ENCODE measurements at regions not wholly inside any gene's neighbourhood (a gene's known extent, or its start where the extent isn't known, plus 50 kb on each side); places are given as distances from the start of the nearest gene placed in this dataset.

DNA sequence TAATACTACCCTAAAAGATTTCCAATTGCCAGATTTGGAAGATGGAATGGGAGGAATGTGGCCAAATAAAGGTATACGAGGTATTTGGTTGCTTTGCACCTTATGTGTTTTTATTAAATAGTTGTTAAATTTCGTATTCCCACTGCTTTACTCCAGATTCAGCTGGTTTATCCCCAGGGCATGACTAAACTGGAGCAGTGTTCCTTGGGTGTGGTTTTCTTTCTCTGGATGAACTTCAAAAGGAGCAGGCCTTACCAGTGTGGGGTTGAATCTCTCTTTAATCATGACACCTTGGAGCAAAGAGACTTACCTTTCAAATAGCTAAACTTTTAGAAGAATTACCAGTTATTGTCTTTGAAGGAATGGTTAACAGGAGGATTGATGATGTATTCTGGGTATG is 121.7 kb upstream of the BNC2 start:
- BruUV-seq (replicated peaks) = no TSS peak
- ATAC-seq (no peak), DNase-seq (ENCODE audit: low read depth, low spot score) (no peak)
- no peak for TF ChIP-seq SIN3A (IDR thresholded peaks at IDR 0.05; ENCODE audit: borderline replicate concordance, insufficient read depth, low read depth, low read length)
- no peak for TF ChIP-seq TCF7L2 (IDR thresholded peaks at IDR 0.05; ENCODE audit: low read depth, low read length)
- TF ChIP-seq, protein P1, sequence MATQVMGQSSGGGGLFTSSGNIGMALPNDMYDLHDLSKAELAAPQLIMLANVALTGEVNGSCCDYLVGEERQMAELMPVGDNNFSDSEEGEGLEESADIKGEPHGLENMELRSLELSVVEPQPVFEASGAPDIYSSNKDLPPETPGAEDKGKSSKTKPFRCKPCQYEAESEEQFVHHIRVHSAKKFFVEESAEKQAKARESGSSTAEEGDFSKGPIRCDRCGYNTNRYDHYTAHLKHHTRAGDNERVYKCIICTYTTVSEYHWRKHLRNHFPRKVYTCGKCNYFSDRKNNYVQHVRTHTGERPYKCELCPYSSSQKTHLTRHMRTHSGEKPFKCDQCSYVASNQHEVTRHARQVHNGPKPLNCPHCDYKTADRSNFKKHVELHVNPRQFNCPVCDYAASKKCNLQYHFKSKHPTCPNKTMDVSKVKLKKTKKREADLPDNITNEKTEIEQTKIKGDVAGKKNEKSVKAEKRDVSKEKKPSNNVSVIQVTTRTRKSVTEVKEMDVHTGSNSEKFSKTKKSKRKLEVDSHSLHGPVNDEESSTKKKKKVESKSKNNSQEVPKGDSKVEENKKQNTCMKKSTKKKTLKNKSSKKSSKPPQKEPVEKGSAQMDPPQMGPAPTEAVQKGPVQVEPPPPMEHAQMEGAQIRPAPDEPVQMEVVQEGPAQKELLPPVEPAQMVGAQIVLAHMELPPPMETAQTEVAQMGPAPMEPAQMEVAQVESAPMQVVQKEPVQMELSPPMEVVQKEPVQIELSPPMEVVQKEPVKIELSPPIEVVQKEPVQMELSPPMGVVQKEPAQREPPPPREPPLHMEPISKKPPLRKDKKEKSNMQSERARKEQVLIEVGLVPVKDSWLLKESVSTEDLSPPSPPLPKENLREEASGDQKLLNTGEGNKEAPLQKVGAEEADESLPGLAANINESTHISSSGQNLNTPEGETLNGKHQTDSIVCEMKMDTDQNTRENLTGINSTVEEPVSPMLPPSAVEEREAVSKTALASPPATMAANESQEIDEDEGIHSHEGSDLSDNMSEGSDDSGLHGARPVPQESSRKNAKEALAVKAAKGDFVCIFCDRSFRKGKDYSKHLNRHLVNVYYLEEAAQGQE (IDR thresholded peaks at IDR 0.05; ENCODE audit: insufficient read depth in 1 of 2, low read depth in 2 of 2, low read length in 1 of 2) = no peak
- TF ChIP-seq POLR2AphosphoS5 (IDR thresholded peaks at IDR 0.05; ENCODE audit: low read depth, low read length) = no peak
- TF ChIP-seq, protein P2, sequence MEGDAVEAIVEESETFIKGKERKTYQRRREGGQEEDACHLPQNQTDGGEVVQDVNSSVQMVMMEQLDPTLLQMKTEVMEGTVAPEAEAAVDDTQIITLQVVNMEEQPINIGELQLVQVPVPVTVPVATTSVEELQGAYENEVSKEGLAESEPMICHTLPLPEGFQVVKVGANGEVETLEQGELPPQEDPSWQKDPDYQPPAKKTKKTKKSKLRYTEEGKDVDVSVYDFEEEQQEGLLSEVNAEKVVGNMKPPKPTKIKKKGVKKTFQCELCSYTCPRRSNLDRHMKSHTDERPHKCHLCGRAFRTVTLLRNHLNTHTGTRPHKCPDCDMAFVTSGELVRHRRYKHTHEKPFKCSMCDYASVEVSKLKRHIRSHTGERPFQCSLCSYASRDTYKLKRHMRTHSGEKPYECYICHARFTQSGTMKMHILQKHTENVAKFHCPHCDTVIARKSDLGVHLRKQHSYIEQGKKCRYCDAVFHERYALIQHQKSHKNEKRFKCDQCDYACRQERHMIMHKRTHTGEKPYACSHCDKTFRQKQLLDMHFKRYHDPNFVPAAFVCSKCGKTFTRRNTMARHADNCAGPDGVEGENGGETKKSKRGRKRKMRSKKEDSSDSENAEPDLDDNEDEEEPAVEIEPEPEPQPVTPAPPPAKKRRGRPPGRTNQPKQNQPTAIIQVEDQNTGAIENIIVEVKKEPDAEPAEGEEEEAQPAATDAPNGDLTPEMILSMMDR (IDR thresholded peaks at IDR 0.05) = no peak
- CTCF ChIA-PET = no interaction called here
- intact Hi-C loops (cut with micrococcal nuclease; ENCODE audit: unreplicated experiment) (no loop called here), in situ Hi-C loops (cut with HindIII; ENCODE audit: low pct_unique_long_range_greater_than_20kb, low sequenced_read_pairs) (no loop called here)
- H3K4me1 ChIP-seq (ENCODE audit: control insufficient read depth, insufficient read depth, low read length) = no peaks in the 10 kb centered on the region
- H3K27me3 ChIP-seq (ENCODE audit: control insufficient read depth, insufficient read depth, low read length) = no peaks in the 10 kb centered on the region
- H3K27ac ChIP-seq (ENCODE audit: low read length) = no peak overlapping the region
- no peaks in the 10 kb centered on the region for H3K36me3 ChIP-seq (ENCODE audit: control insufficient read depth, insufficient read depth, low read length)
- H3K4me3 ChIP-seq (ENCODE audit: low read depth in 2 of 2, low read length in 2 of 2) = no peak overlapping the region
- POLR2A ChIA-PET = no interaction called here
- H3K9me3 ChIP-seq (ENCODE audit: control insufficient read depth, insufficient read depth, low read depth, low read length) = no peaks in the 10 kb centered on the region

- no peak overlapping the region for H3K27ac ChIP-seq (ENCODE audit: low read length)
- H3K27me3 ChIP-seq (ENCODE audit: control insufficient read depth, insufficient read depth, low read length) = no peaks in the 10 kb centered on the region
- in situ Hi-C loops (cut with HindIII; ENCODE audit: low pct_unique_long_range_greater_than_20kb, low sequenced_read_pairs) (no loop called here), intact Hi-C loops (cut with micrococcal nuclease; ENCODE audit: unreplicated experiment) (no loop called here)
- no TSS peak for BruUV-seq (replicated peaks)
- H3K36me3 ChIP-seq (ENCODE audit: control insufficient read depth, insufficient read depth, low read length) = no peaks in the 10 kb centered on the region
- H3K9me3 ChIP-seq (ENCODE audit: control insufficient read depth, insufficient read depth, low read depth, low read length) = no peaks in the 10 kb centered on the region
- ATAC-seq (no peak), DNase-seq (ENCODE audit: low read depth, low spot score) (no peak)
- POLR2A ChIA-PET = no interaction called here
- CTCF ChIA-PET = no interaction called here
- TF ChIP-seq, protein P2 (IDR thresholded peaks at IDR 0.05) = no peak
- TF ChIP-seq SIN3A (IDR thresholded peaks at IDR 0.05; ENCODE audit: borderline replicate concordance, insufficient read depth, low read depth, low read length) (no peak), POLR2AphosphoS5 (IDR thresholded peaks at IDR 0.05; ENCODE audit: low read depth, low read length) (no peak), TCF7L2 (IDR thresholded peaks at IDR 0.05; ENCODE audit: low read depth, low read length) (no peak)
- TF ChIP-seq, protein P1 (IDR thresholded peaks at IDR 0.05; ENCODE audit: insufficient read depth in 1 of 2, low read depth in 2 of 2, low read length in 1 of 2) = no peak
- H3K4me1 ChIP-seq (ENCODE audit: control insufficient read depth, insufficient read depth, low read length) = no peaks in the 10 kb centered on the region
- no peak overlapping the region for H3K4me3 ChIP-seq (ENCODE audit: low read depth in 2 of 2, low read length in 2 of 2)
Measured at GRCh38 chr9:16987026-16987425, 116.6 kb upstream of the BNC2 start.
